ENCODE measurements at regions not wholly inside any gene's neighbourhood (a gene's known extent, or its start where the extent isn't known, plus 50 kb on each side); places are given as distances from the start of the nearest gene placed in this dataset.
"Not testable (repeated sequence)": the region's sequence is repeated elsewhere in the genome, so short reads cannot be mapped to it uniquely, and the experiment has no call there.

DNA sequence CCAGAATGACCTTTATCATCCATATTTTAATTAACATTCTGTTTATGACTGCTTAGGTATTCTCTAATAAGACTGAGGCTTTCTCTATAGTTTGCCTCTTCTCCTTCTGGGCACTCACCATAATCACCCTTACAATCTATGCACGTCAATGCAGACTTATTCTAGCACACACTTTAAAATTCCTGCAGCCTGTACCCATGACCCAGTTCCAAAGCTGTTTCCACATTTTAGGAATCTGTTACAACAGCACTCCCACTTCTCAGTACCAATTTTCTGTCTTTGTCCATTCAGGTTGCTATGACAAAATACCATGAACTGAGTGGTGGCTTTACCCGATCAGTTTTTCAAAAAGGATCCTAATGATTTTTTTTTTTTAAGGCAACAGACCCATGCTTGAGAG lies 103.5 kb downstream of the SOX14 start:
- no peaks in the 10 kb centered on the region for H4K20me1 ChIP-seq (replicated peaks; ENCODE audit: insufficient read depth)
- H3K27ac ChIP-seq (ENCODE audit: low read depth) = no peak overlapping the region
- H3K27ac Mint-ChIP-seq = no peak overlapping the region
- H3K4me1 Mint-ChIP-seq = peaks cover 18% of the 10 kb centered on the region
- no peak for TF ChIP-seq CREB1 (CRISPR knock-in tag; IDR thresholded peaks at IDR 0.05; ENCODE audit: low read depth)
- TF ChIP-seq JUNB (IDR thresholded peaks at IDR 0.05; ENCODE audit: unreplicated experiment) = no peak
- no peak for TF ChIP-seq ZNF114 (CRISPR knock-in tag; IDR thresholded peaks at IDR 0.05)
- H3K9me3 Mint-ChIP-seq = peaks cover 52% of the 10 kb centered on the region
- H3F3A ChIP-seq (replicated peaks; ENCODE audit: low read depth) = no peaks in the 10 kb centered on the region
- no peak for DNase-seq (ENCODE audit: low spot score)
- H3K4me2 ChIP-seq = no peak overlapping the region
- H3K36me3 Mint-ChIP-seq (ENCODE audit: low read depth) = peaks cover 28% of the 10 kb centered on the region
- no peaks in the 10 kb centered on the region for H3K36me3 ChIP-seq (ENCODE audit: insufficient read depth)
- peaks cover 16% of the 10 kb centered on the region for H3K4me1 ChIP-seq (ENCODE audit: insufficient read depth)
- H3K79me2 ChIP-seq (replicated peaks; ENCODE audit: insufficient read depth) = no peaks in the 10 kb centered on the region
- H3K9me2 ChIP-seq (ENCODE audit: insufficient read depth) = peaks cover 16% of the 10 kb centered on the region
- peaks cover 7% of the 10 kb centered on the region for H3K27me3 Mint-ChIP-seq (ENCODE audit: insufficient read depth, low read depth, poor library complexity)
- H3K27me3 ChIP-seq (ENCODE audit: insufficient read depth) = no peaks in the 10 kb centered on the region
- H2AFZ ChIP-seq = no peak overlapping the region
- no peak overlapping the region for H3K4me3 Mint-ChIP-seq
- ATAC-seq = no peak
- H3K4me3 ChIP-seq = no peak overlapping the region

DNA sequence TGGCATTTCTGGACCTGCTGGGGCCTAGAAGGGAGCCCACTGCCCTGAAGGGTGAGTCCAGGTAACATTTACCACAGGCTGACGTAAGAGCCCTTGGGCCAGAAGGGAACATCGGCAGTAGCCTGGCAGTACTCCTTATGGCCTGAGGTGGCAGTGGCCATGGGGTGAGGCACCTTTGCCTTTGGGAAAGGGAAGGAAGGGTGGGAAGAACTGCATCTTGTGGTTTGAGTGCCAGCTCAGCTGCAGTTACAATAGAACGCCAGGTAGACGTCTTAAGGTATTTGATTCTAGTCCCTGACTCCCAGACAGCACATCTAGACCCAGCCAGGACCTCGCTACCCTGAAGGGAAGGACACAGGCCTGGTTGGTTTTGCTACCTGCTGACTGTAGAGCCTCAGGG lies 104.9 kb downstream of the SOX14 start:
- H3K79me2 ChIP-seq (replicated peaks; ENCODE audit: insufficient read depth) = no peaks in the 10 kb centered on the region
- ATAC-seq (peak; percentile 48; the same call in 2 of the 3 replicates), DNase-seq (ENCODE audit: low spot score) (peak; percentile 25)
- Mint-ChIP-seq H3K4me3 (no peak overlapping the region), H3K27ac (no peak overlapping the region), H3K9me3 (peaks cover 56% of the 10 kb centered on the region), H3K36me3 (ENCODE audit: low read depth) (peaks cover 30% of the 10 kb centered on the region), H3K4me1 (peaks cover 17% of the 10 kb centered on the region), H3K27me3 (ENCODE audit: insufficient read depth, low read depth, poor library complexity) (peaks cover 7% of the 10 kb centered on the region)
- H4K20me1 ChIP-seq (replicated peaks; ENCODE audit: insufficient read depth) = no peaks in the 10 kb centered on the region
- H3K27me3 ChIP-seq (ENCODE audit: insufficient read depth) = no peaks in the 10 kb centered on the region
- peaks cover 16% of the 10 kb centered on the region for H3K4me1 ChIP-seq (ENCODE audit: insufficient read depth)
- no peak overlapping the region for H3K4me3 ChIP-seq
- H3K4me2 ChIP-seq = no peak overlapping the region
- no peak overlapping the region for H3K27ac ChIP-seq (ENCODE audit: low read depth)
- no peaks in the 10 kb centered on the region for H3F3A ChIP-seq (replicated peaks; ENCODE audit: low read depth)
- no peak overlapping the region for H2AFZ ChIP-seq
- peaks cover 16% of the 10 kb centered on the region for H3K9me2 ChIP-seq (ENCODE audit: insufficient read depth)
- no peaks in the 10 kb centered on the region for H3K36me3 ChIP-seq (ENCODE audit: insufficient read depth)
- TF ChIP-seq, protein P1, sequence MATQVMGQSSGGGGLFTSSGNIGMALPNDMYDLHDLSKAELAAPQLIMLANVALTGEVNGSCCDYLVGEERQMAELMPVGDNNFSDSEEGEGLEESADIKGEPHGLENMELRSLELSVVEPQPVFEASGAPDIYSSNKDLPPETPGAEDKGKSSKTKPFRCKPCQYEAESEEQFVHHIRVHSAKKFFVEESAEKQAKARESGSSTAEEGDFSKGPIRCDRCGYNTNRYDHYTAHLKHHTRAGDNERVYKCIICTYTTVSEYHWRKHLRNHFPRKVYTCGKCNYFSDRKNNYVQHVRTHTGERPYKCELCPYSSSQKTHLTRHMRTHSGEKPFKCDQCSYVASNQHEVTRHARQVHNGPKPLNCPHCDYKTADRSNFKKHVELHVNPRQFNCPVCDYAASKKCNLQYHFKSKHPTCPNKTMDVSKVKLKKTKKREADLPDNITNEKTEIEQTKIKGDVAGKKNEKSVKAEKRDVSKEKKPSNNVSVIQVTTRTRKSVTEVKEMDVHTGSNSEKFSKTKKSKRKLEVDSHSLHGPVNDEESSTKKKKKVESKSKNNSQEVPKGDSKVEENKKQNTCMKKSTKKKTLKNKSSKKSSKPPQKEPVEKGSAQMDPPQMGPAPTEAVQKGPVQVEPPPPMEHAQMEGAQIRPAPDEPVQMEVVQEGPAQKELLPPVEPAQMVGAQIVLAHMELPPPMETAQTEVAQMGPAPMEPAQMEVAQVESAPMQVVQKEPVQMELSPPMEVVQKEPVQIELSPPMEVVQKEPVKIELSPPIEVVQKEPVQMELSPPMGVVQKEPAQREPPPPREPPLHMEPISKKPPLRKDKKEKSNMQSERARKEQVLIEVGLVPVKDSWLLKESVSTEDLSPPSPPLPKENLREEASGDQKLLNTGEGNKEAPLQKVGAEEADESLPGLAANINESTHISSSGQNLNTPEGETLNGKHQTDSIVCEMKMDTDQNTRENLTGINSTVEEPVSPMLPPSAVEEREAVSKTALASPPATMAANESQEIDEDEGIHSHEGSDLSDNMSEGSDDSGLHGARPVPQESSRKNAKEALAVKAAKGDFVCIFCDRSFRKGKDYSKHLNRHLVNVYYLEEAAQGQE (IDR thresholded peaks at IDR 0.05; ENCODE audit: unreplicated experiment) = no peak
- TF ChIP-seq, protein P2, sequence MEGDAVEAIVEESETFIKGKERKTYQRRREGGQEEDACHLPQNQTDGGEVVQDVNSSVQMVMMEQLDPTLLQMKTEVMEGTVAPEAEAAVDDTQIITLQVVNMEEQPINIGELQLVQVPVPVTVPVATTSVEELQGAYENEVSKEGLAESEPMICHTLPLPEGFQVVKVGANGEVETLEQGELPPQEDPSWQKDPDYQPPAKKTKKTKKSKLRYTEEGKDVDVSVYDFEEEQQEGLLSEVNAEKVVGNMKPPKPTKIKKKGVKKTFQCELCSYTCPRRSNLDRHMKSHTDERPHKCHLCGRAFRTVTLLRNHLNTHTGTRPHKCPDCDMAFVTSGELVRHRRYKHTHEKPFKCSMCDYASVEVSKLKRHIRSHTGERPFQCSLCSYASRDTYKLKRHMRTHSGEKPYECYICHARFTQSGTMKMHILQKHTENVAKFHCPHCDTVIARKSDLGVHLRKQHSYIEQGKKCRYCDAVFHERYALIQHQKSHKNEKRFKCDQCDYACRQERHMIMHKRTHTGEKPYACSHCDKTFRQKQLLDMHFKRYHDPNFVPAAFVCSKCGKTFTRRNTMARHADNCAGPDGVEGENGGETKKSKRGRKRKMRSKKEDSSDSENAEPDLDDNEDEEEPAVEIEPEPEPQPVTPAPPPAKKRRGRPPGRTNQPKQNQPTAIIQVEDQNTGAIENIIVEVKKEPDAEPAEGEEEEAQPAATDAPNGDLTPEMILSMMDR (conservative IDR thresholded peaks at IDR 0.05; ENCODE audit: low read depth in 2 of 2) = peak in 1 of 2 experiments; percentile 14; a peak in 1 of 4 replicates
- TF ChIP-seq EZH2 (IDR thresholded peaks at IDR 0.05; ENCODE audit: low read depth, unreplicated experiment) = no peak

DNA sequence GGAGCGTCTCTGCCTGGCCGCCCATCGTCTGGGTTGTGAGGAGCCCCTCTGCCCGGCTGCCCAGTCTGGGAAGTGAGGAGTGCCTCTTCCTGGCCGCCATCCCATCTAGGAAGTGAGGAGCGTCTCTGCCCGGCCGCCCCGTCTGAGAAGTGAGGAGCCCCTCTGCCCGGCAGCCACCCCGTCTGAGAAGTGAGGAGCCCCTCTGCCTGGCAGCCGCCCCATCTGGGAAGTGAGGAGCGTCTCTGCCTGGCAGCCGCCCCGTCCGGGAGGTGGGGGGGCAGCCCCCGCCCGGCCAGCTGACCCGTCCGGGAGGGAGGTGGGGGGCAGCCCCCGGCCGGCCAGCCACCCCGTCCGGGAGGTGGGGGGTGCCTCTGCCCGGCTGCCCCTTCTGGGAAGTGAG lies 108.5 kb downstream of the SOX14 start:
- not testable (repeated sequence) for H3K4me2 ChIP-seq; H3K27ac ChIP-seq (ENCODE audit: low read depth); H2AFZ ChIP-seq; H3F3A ChIP-seq (replicated peaks; ENCODE audit: low read depth); H3K27me3 Mint-ChIP-seq (ENCODE audit: insufficient read depth, low read depth, poor library complexity); H3K36me3 ChIP-seq (ENCODE audit: insufficient read depth); H3K27ac Mint-ChIP-seq; DNase-seq (ENCODE audit: low spot score); ATAC-seq; H3K4me3 Mint-ChIP-seq; H3K4me1 Mint-ChIP-seq; H4K20me1 ChIP-seq (replicated peaks; ENCODE audit: insufficient read depth); H3K79me2 ChIP-seq (replicated peaks; ENCODE audit: insufficient read depth); H3K4me3 ChIP-seq; H3K4me1 ChIP-seq (ENCODE audit: insufficient read depth); H3K9me2 ChIP-seq (ENCODE audit: insufficient read depth); H3K27me3 ChIP-seq (ENCODE audit: insufficient read depth)
- Mint-ChIP-seq H3K9me3 (peaks cover 58% of the 10 kb centered on the region), H3K36me3 (ENCODE audit: low read depth) (peaks cover 36% of the 10 kb centered on the region)

DNA sequence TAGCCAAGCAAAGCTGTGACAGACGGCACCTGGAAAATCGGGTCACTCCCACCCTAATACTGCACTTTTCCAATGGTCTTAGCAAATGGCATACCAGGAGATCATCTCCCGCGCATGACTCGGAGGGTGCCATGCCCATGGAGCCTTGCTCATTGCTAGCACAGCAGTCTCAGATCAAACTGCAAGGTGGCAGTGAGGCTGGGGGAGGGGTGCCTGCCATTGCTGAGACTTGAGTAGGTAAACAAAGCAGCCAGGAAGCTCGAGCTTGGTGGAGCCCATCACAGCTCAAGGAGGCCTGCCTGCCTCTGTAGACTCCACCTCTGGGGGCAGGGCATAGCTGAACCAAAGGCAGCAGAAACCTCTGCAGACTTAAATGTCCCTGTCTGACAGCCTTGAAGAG lies 113.1 kb upstream of the CLDN18 start:
- H3K27ac ChIP-seq (ENCODE audit: low read depth); H3K27me3 Mint-ChIP-seq (ENCODE audit: insufficient read depth, low read depth, poor library complexity); H4K20me1 ChIP-seq (replicated peaks; ENCODE audit: insufficient read depth); H3K9me2 ChIP-seq (ENCODE audit: insufficient read depth); H3F3A ChIP-seq (replicated peaks; ENCODE audit: low read depth); ATAC-seq; H3K4me3 ChIP-seq; H3K4me1 ChIP-seq (ENCODE audit: insufficient read depth); H3K36me3 Mint-ChIP-seq (ENCODE audit: low read depth); H3K4me2 ChIP-seq; H3K27me3 ChIP-seq (ENCODE audit: insufficient read depth); H3K36me3 ChIP-seq (ENCODE audit: insufficient read depth); H3K4me3 Mint-ChIP-seq; H3K27ac Mint-ChIP-seq; H3K4me1 Mint-ChIP-seq; H3K9me3 Mint-ChIP-seq; H3K79me2 ChIP-seq (replicated peaks; ENCODE audit: insufficient read depth): not testable (repeated sequence)
- DNase-seq (ENCODE audit: low spot score) = peak; percentile 2
- H2AFZ ChIP-seq = peak overlapping the region; percentile 30; the same call in 1 of the 2 replicates
